Ascending aorta (tissue), 2 donors: ENCODE measurements at regions not wholly inside any gene's neighbourhood (a gene's known extent, or its start where the extent isn't known, plus 50 kb on each side); places are given as distances from the start of the nearest gene placed in this dataset.

ENCODE experiments used
- DNase-seq, 2 donors: peaks; one replicate each; pipeline ENCODE4 v3.0.0-alpha.2; 2019; ENCODE audit warnings: low spot score in 2 of 2
- H3K27ac ChIP-seq, 2 donors: fragments of 200-600 bp; sonication (generic); one replicate each; pipeline ENCODE4 v1.5.1; 2016 to 2017; ENCODE audit warnings: mild to moderate bottlenecking in 1 of 2
- H3K27me3 ChIP-seq: fragments of 200-600 bp; sonication (generic); one replicate; pipeline ENCODE4 v1.5.1; 2017
- H3K36me3 ChIP-seq, 2 donors: fragments of 200-600 bp; sonication (generic); one replicate each; pipeline ENCODE4 v1.5.1; 2016
- H3K4me1 ChIP-seq, 2 donors: fragments of 200-600 bp; sonication (generic); one replicate each; pipeline ENCODE4 v1.5.1; 2016 to 2017; ENCODE audit warnings: mild to moderate bottlenecking in 1 of 2
- H3K4me3 ChIP-seq, 2 donors: fragments of 200-600 bp; sonication (generic); one replicate each; pipeline ENCODE4 v1.5.1; 2016 to 2017; ENCODE audit warnings: mild to moderate bottlenecking in 1 of 2
- H3K9me3 ChIP-seq, 2 donors: fragments of 200-600 bp; sonication (generic); one replicate each; pipeline ENCODE4 v1.5.1; 2016
- intact Hi-C: fragments of 100-400 bp; cut with DNase I; formaldehyde crosslinking; loops from one replicate; pipeline ENCODE4 v1.15.1; 2023
- TF ChIP-seq, protein P1 (sequence below), 3 experiments: fragments of 200-600 bp in 2 of 3; fragments of 450-650 bp in 1 of 3; sonication (generic) in 2 of 3; IDR thresholded peaks; one replicate each; pipeline ENCODE4 v1.5.1; 2016 to 2019; ENCODE audit warnings: antibody characterized with exemption in 3 of 3, mild to moderate bottlenecking in 1 of 3, moderate library complexity in 1 of 3

DNA sequence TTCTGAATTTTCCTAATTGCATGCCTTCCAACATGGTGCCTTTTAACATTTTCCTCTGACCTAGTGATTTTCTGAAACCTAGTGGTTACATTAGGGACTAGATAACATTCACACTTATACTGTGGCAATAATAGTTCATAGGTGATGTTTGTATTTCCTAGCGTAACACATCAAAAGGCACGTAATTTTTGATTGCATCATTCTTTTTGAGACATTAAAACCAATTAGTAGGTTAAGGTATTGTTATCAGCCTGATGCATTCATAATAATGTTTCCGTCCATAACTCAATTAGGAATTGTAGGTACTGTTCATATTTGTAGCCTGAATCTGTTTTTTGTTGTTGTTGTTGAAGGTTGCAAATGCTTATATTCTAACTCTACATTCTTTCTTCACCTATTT, 192.4 kb downstream of the ANXA1 start:
- Histone ChIP-seq H3K4me3 (no peak overlapping the region), H3K36me3 (no peaks in the 10 kb centered on the region), H3K4me1 (no peaks in the 10 kb centered on the region), H3K9me3 (no peaks in the 10 kb centered on the region), H3K27me3 (no peaks in the 10 kb centered on the region), H3K27ac (no peak overlapping the region)
- intact Hi-C loops = no loop called here
- DNase-seq = no peak
- TF ChIP-seq, protein P1, sequence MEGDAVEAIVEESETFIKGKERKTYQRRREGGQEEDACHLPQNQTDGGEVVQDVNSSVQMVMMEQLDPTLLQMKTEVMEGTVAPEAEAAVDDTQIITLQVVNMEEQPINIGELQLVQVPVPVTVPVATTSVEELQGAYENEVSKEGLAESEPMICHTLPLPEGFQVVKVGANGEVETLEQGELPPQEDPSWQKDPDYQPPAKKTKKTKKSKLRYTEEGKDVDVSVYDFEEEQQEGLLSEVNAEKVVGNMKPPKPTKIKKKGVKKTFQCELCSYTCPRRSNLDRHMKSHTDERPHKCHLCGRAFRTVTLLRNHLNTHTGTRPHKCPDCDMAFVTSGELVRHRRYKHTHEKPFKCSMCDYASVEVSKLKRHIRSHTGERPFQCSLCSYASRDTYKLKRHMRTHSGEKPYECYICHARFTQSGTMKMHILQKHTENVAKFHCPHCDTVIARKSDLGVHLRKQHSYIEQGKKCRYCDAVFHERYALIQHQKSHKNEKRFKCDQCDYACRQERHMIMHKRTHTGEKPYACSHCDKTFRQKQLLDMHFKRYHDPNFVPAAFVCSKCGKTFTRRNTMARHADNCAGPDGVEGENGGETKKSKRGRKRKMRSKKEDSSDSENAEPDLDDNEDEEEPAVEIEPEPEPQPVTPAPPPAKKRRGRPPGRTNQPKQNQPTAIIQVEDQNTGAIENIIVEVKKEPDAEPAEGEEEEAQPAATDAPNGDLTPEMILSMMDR (IDR thresholded peaks at IDR 0.05) = no peak

DNA sequence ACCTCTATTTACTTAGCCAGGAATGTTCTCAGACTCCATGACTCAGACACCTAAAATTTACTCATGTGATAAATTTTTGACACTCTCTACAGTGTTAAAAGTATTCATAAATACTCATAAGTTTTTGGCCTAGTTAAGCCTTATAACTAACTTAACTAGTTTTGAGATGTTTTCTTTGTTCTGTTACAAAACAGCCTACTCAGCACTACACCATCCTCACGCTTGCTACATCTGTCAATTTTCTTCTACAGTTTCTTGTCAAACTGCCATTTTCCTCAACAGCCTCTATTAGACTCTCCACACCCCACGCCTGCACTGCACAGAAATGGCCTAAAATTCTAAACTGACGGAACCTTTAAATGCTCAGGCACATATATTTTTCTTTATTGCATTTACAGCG, 195.5 kb downstream of the ANXA1 start:
- Histone ChIP-seq H3K4me3 (no peak overlapping the region), H3K36me3 (no peaks in the 10 kb centered on the region), H3K4me1 (no peaks in the 10 kb centered on the region), H3K27me3 (no peaks in the 10 kb centered on the region), H3K27ac (no peak overlapping the region), H3K9me3 (no peaks in the 10 kb centered on the region)
- no peak for DNase-seq
- TF ChIP-seq, protein P1 (IDR thresholded peaks at IDR 0.05) = no peak
- intact Hi-C loops = no loop called here

DNA sequence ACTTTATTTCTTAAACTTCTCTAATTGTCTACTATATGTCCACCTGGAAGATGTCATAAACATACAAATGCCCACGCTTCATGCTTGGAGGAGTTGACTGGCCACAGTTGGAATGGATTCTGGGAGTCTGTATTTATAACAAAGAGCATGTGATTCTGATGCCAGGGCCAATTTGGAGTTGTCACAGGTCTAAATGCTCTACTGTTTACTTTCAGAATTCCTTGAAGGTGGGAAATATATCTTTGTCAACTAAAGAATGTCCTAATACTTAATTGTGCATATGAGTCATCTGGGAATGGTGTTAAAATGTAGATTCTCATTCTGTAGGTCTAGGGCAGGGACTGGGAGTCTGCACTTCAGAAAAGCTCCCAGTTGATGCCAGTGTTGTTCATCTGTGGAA, 196.1 kb downstream of the ANXA1 start:
- H3K36me3 ChIP-seq = no peaks in the 10 kb centered on the region
- H3K27ac ChIP-seq = no peak overlapping the region
- H3K4me3 ChIP-seq = no peak overlapping the region
- intact Hi-C loops = no loop called here
- no peaks in the 10 kb centered on the region for H3K9me3 ChIP-seq
- H3K27me3 ChIP-seq = no peaks in the 10 kb centered on the region
- TF ChIP-seq, protein P1 (IDR thresholded peaks at IDR 0.05) = no peak
- no peak for DNase-seq
- H3K4me1 ChIP-seq = no peaks in the 10 kb centered on the region

DNA sequence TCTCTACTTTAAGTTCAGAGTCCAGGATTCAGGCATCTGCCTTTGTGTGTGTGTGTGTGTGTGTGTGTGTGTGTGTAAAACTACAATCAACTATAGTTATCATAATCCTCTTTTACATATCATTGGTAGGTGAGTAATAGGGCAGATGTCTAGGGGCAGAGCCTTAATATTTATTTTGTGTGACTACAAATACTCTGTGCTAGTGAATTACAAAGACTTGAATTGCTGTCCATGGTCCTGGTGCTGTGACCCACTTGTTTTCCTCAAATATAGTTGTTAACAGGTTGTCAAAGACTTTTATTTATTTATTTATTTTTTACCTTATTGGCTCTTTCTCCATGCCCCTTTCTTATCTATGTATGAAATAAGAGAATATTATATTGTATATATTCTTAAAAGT, 196.8 kb downstream of the ANXA1 start:
- intact Hi-C loops = no loop called here
- TF ChIP-seq, protein P1 (IDR thresholded peaks at IDR 0.05) = no peak

DNA sequence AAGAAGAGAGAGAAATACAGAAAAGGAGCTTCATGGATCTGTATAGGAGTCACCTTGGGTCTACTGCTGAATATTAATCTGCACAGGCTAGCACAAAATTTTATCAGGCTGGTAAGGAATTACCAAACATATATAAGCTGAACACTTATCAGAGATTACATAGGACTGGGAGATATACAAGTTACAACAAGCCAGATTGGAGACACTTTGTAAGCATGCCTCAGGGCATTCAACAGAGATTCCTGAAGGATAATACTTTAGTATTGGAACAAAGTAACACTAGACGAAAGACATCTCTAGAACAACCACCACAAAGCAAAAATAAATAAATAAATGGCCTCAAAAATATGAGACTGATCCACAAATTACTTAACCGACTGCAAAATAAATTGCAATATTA, 197.8 kb downstream of the ANXA1 start:
- H3K27me3 ChIP-seq = no peaks in the 10 kb centered on the region
- H3K4me1 ChIP-seq = no peaks in the 10 kb centered on the region
- no peak overlapping the region for H3K27ac ChIP-seq
- TF ChIP-seq, protein P1 (IDR thresholded peaks at IDR 0.05) = no peak
- no peak overlapping the region for H3K4me3 ChIP-seq
- intact Hi-C loops = no loop called here
- no peak for DNase-seq
- no peaks in the 10 kb centered on the region for H3K9me3 ChIP-seq
- H3K36me3 ChIP-seq = no peaks in the 10 kb centered on the region

More for the DNA sequence above, 196.8 kb downstream of the ANXA1 start:
- DNase-seq = no peak
- H3K36me3 ChIP-seq = no peaks in the 10 kb centered on the region
- H3K4me3 ChIP-seq = no peak overlapping the region
- H3K4me1 ChIP-seq = no peaks in the 10 kb centered on the region
- H3K9me3 ChIP-seq = no peaks in the 10 kb centered on the region
- no peaks in the 10 kb centered on the region for H3K27me3 ChIP-seq
- H3K27ac ChIP-seq = no peak overlapping the region

DNA sequence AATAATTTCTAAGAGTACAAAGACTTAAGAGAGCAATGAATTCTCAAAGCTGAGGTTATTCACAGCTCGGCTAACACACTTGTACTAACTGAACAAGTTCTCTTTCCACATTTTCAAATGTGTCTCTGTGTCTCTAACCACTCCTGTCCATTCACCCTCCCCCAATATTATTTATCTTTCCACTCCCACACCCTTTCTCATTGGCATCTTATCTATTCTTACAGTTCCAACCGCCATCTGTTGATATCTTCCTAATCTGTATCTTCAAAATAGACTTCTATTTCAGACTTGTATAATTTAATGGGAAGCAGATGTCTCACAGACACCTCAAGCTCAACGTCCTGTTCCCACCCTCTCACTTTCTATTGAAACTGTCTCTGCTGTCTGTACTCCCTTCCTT, 205.9 kb downstream of the ANXA1 start:
- TF ChIP-seq, protein P1 (IDR thresholded peaks at IDR 0.05) = no peak
- H3K27me3 ChIP-seq = no peaks in the 10 kb centered on the region
- no peaks in the 10 kb centered on the region for H3K9me3 ChIP-seq
- H3K27ac ChIP-seq = no peak overlapping the region
- DNase-seq = no peak
- H3K4me1 ChIP-seq = no peaks in the 10 kb centered on the region
- no peak overlapping the region for H3K4me3 ChIP-seq
- H3K36me3 ChIP-seq = no peaks in the 10 kb centered on the region
- intact Hi-C loops = no loop called here
